ENCODE measurements at regions not wholly inside any gene's neighbourhood (a gene's known extent, or its start where the extent isn't known, plus 50 kb on each side); places are given as distances from the start of the nearest gene placed in this dataset.

DNA sequence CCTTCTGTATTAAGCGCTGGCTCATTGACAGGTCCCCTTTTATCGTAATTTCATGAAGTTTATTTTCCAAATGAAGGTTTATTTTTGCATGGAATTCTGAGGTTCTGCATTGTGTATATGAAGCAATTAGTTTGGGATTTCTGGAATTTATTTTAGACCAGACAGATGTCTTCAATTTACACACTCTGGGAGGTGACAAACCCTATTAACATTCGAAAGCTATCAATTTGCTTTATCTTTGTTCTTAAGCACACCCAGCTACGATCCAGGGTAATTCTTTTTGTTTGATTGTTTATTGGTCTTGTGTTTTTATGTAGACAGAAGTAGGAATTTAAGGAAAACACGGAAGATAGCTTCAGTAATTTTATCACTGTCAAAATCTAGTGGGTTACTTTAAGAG is 264.6 kb downstream of the HS3ST3A1 start:
- no peak for DNase-seq
- H3K9me3 ChIP-seq = no peaks in the 10 kb centered on the region
- H3K36me3 ChIP-seq (ENCODE audit: low read depth) = no peaks in the 10 kb centered on the region
- no peak overlapping the region for H3K4me3 ChIP-seq
- intact Hi-C loops (cut with DNase I, micrococcal nuclease) = loop anchor here in 1 of 2 donors (10.0 kb wide), 1 partner anchor 968 kb away; the partner anchor contains the start of gene HS3ST3B1
- H3K4me1 ChIP-seq (ENCODE audit: low read depth) = no peaks in the 10 kb centered on the region
- TF ChIP-seq, protein P1, sequence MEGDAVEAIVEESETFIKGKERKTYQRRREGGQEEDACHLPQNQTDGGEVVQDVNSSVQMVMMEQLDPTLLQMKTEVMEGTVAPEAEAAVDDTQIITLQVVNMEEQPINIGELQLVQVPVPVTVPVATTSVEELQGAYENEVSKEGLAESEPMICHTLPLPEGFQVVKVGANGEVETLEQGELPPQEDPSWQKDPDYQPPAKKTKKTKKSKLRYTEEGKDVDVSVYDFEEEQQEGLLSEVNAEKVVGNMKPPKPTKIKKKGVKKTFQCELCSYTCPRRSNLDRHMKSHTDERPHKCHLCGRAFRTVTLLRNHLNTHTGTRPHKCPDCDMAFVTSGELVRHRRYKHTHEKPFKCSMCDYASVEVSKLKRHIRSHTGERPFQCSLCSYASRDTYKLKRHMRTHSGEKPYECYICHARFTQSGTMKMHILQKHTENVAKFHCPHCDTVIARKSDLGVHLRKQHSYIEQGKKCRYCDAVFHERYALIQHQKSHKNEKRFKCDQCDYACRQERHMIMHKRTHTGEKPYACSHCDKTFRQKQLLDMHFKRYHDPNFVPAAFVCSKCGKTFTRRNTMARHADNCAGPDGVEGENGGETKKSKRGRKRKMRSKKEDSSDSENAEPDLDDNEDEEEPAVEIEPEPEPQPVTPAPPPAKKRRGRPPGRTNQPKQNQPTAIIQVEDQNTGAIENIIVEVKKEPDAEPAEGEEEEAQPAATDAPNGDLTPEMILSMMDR (IDR thresholded peaks at IDR 0.05) = no peak
- ATAC-seq = no peak

DNA sequence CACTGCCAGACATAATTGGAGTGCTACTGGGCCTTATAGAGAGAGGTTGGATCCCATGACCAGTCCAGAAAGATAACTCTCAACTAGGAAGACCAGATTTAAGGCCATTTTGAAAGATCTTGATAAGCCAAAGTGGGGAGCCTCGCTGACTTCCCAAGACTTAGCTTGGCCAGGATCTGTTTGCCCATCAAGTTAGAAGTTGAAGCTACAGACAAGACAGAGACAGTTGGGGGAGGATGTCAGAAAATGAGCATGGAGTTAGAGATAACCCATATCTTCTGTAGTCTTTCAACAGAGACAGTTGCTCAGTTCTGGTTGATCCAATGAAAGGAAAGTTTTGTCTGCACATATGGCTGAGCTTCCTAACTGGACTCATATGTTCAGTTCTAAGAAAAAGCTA is 267.4 kb downstream of the HS3ST3A1 start:
- DNase-seq (no peak), ATAC-seq (no peak)
- Histone ChIP-seq H3K4me3 (no peak overlapping the region), H3K36me3 (ENCODE audit: low read depth) (no peaks in the 10 kb centered on the region), H3K9me3 (no peaks in the 10 kb centered on the region), H3K4me1 (ENCODE audit: low read depth) (no peaks in the 10 kb centered on the region)
- TF ChIP-seq, protein P1 (IDR thresholded peaks at IDR 0.05) = no peak
- intact Hi-C loops (cut with DNase I, micrococcal nuclease) = loop anchor here in 1 of 2 donors (10.0 kb wide), 1 partner anchor 970 kb away; the partner anchor contains the start of gene HS3ST3B1

DNA sequence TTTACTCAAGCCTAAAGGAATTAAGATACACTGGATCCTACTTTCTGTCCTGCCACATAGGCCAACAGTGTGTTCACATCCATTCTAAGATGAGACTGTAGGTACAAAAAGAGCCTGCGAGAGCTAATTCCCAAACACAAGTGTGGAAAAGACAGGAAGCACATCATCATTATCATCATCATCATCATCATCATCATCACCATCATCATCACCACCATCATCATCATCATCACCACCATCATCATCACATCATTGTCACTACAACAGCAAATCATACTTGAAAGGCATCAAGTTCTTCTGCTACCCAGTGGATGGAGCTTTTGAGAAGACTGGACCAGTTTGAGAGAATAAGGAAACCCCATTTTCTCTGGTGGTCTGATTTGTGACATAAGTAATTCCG is 268.1 kb downstream of the HS3ST3A1 start:
- DNase-seq (no peak), ATAC-seq (no peak)
- Histone ChIP-seq H3K4me3 (no peak overlapping the region), H3K4me1 (ENCODE audit: low read depth) (no peaks in the 10 kb centered on the region), H3K36me3 (ENCODE audit: low read depth) (no peaks in the 10 kb centered on the region), H3K9me3 (no peaks in the 10 kb centered on the region)
- TF ChIP-seq, protein P1 (IDR thresholded peaks at IDR 0.05) = no peak
- intact Hi-C loops (cut with DNase I, micrococcal nuclease) = loop anchor here in 1 of 2 donors (10.0 kb wide), 1 partner anchor 971 kb away; the partner anchor contains the start of gene HS3ST3B1

DNA sequence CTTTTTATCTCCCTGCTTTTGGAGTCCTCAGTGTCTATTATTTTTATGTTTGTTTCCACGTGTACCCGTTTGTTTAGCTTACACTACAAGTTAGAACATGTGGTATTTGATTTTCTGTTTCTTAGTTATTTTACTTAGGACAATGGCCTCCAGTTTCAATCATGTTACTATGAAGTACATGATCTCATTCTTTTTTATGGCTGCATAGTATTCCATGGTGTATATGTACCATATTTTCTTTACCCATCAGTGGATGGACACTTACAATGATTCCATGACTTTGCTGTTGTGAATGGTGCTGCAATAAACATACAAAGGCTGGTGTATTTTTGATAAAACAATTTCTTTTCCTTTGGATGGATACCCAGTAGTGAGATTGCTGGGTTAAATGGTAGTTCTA is 269.5 kb downstream of the HS3ST3A1 start:
- TF ChIP-seq, protein P1 (IDR thresholded peaks at IDR 0.05) = no peak
- Histone ChIP-seq H3K36me3 (ENCODE audit: low read depth) (no peaks in the 10 kb centered on the region), H3K9me3 (no peaks in the 10 kb centered on the region), H3K4me1 (ENCODE audit: low read depth) (no peaks in the 10 kb centered on the region), H3K4me3 (no peak overlapping the region)
- intact Hi-C loops (cut with DNase I, micrococcal nuclease) = loop anchor here in 1 of 2 donors (10.0 kb wide), 1 partner anchor 973 kb away; the partner anchor contains the start of gene HS3ST3B1
- ATAC-seq (no peak), DNase-seq (no peak)

DNA sequence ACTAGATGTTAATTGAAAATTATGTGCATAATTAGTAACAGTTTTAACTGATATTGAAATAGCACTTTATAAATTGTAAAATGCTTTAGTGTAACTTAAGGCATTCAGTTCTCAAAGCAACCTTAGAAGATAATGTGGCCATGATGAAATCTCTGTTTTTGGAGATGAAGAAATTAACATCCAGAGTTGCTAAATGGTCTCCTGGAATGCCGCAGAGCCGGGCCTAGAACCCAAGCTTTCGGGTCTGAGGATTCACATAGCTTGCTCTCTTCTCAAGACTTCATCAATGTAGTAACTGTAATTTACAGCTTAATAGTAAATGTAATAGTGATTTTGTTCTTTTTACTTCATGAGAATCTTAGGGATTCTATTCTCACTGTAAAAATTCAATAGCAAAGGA is 272.3 kb downstream of the HS3ST3A1 start:
- intact Hi-C loops (cut with DNase I, micrococcal nuclease) = no loop called here
- no peaks in the 10 kb centered on the region for H3K36me3 ChIP-seq (ENCODE audit: low read depth)
- ATAC-seq (no peak), DNase-seq (no peak)
- H3K9me3 ChIP-seq = no peaks in the 10 kb centered on the region
- TF ChIP-seq, protein P1 (IDR thresholded peaks at IDR 0.05) = no peak
- no peak overlapping the region for H3K4me3 ChIP-seq
- no peaks in the 10 kb centered on the region for H3K4me1 ChIP-seq (ENCODE audit: low read depth)

DNA sequence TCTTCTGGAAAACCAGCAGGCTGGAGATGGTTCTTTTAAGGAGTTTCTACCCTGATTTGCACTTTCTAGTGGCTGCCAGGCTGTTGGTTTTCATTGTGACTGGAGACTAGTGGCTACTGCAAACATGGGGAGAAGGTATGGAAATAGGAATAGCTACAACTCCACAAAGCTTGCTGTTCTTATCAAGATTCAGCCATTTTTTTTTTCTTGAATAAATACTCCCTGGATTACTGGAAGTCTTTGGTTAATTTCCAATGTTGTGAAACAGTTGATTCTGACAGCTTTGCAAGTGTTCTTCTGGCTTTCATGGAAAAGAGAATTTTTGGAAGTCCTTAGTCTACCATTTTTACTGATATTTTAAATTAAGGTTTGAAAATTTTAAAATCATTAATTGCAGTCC is 277.7 kb downstream of the HS3ST3A1 start:
- TF ChIP-seq, protein P1 (IDR thresholded peaks at IDR 0.05) = no peak
- ATAC-seq = no peak
- no peak overlapping the region for H3K4me3 ChIP-seq
- H3K4me1 ChIP-seq (ENCODE audit: low read depth) = no peaks in the 10 kb centered on the region
- no peaks in the 10 kb centered on the region for H3K9me3 ChIP-seq
- intact Hi-C loops (cut with DNase I, micrococcal nuclease) = no loop called here
- no peak for DNase-seq
- no peaks in the 10 kb centered on the region for H3K36me3 ChIP-seq (ENCODE audit: low read depth)
